Cerebellar cortex (tissue), 1 donor: ENCODE measurements at regions not wholly inside any gene's neighbourhood (a gene's known extent, or its start where the extent isn't known, plus 50 kb on each side); places are given as distances from the start of the nearest gene placed in this dataset.
A peak's percentile ranks its signal among the peaks of the same experiment; 100 is the strongest.
"Not testable (repeated sequence)": the region's sequence is repeated elsewhere in the genome, so short reads cannot be mapped to it uniquely, and the experiment has no call there.

ENCODE experiments used
- DNase-seq: peaks from one replicate; pipeline ENCODE4 v3.0.0-alpha.2; 2015; ENCODE audit warnings: low spot score

DNA sequence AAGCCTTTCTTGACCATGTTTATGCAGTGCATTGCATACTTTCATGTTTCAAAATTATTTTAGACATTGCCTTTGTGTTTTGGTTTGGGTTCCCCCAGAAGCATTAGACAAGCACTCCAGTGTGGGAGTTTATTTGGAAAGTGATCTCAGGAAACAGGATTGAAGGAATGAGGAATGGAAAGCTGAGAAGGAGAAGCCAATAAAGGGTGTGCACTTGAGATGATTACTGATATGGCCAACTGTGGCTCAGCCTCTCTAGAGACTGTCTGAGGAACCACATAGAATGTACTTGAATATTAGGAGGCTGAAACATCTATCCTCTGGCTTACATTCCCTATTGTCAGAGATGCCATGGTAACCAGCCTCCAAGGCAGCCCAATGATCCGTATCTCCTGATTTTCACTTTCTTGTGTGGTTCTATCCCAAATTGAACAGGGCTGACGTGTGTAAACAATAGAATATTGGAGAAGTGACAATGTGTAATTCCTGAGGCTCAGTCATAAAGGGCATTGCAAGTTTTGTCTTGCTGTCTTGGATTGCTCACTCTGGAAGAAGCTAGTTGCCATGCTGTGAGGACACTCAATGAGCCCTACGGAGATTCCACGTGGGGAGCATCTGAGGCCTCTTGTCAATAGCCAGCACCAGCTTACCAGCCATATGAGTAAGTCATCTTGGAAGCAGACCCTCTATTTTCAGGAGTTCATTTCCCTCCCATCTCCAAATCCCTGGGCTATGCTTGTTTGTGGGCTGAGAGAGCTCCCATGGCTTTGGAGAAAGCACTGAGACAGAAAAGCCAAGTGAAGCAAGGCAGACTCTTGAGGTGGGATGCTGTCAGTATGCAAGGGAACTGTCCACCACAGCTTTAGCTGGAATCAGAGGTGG is 84.7 kb downstream of the SCN11A start:
- DNase-seq = no peak

DNA sequence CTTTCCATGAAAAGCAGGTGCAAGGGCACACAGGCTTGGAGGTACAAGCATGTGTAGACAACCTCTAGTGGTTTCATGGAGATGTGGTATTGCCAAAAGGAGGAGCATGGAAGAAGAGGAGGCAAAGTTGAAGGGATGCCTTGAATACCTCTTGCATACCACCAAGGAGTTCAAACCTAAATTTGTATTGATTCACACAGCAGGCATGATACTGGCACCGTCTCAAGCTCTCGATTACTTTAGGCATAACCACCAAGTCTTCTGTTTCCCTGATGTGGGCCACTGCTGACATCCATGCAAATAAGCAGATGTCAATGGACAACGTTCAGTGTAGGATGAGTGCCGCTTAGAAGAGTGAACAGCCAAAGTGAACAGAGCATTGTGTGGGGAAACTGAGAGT is 87.1 kb downstream of the SCN11A start:
- DNase-seq = no peak

DNA sequence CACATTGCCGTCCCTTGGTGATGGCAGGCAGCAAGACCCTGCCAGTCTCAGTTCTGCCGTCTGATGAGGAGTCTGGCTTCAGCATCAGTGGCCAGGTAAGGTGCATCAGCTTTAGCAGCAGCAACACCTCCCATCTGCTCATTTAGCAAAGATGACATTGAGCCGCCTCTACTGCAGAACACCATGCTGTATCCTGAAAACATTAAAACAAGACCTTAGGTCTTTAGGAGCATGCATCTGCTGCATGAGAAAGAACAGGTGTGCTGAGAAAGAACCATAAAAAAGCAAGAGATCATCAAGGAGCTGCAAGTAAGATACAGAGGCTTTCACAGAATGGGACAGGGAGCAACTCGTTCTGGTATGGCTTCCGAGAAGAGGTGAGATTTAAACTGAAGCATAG is 87.5 kb downstream of the SCN11A start:
- DNase-seq = no peak

DNA sequence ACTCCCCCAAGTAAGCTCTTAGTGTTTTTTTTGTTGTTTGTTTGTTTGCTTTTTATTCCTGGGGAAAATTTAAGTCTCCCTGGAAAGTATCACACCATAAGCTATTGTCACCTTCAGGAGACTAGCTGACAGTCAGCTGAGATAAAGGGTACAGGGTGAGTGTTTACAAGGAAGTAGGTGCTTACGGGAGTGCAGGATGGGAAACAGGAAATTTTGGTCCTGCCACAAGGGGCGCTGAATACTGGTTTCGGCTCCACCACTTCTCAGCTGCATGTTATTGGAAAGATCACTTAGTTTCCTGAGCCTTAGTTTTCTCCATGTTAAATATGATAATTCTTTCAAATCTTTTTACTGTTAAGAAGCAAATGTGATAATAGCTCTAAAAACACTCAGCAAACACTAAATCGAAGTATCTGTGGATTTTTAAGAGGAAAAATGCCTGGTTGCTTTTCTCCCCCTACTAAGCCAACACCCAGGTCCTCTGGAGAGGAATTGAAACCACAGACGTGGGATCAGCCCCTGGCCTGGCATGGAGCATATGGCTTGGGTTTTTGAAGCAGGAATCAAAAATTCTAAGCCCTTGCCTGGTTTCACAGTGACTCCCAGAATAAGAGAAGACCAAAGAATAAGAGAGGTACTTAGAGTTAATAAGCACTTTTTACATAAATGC is 90.7 kb downstream of the SCN11A start:
- peak; percentile 22 for DNase-seq

DNA sequence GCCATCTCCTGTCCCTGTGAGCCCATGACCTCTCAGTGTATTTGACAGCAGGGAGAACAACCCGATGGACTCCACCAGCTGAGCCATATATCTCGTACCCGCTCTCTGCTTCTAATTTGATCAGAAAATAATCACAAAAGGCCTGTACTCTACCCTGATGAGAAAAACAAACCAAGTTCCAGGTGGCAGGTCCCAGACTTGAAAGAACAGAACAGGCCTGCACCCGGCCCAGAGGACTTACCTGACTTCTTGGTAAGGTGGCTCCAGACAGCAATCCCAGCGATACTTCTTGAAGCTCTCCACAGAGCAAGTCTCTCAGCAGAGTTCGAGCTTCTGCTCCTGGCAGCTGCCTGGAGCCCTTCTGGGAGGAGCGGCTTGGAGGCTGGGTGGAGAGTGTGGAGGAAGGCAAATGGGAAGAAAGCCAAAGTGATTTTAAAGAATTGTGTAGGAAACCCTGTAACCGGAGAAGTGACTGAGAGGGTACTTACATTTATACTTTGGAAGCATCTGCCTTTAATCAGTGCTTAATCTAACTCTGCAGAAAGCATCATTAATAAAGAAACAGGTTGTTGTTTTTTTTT is 91.6 kb downstream of the SCN11A start:
- DNase-seq = no peak

DNA sequence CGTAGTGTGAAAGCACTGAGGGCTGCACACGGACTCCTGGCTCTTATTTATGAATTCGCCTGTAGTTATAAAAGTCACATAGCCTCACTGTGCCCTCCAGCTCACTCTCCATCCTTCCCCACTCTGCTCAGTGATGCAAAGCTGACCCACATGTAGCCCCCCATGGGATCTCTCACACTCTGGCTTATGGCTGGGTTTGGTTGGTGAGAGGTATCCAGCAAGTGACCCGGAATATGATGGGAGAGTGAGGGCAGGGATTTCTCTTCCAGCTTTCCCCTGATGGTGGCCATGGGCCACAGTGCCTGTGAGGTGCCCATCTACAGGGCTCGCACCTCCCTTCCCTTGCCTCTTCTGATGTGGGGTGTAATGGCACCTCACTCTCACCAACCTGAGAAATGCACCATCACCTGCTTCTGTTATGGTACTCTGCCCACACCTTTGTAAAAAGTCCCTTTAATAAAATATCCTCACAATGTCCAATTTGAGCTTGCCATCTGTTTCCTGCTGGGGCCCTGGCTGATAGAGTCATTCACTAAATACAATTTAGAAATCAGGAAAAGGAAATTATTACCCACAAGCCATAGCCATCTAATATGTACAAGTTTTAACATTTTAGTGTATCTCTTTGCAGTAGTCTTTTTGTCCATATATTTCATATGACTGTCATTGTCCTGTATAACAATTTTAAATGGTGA is 93.6 kb downstream of the SCN11A start:
- DNase-seq = no peak

DNA sequence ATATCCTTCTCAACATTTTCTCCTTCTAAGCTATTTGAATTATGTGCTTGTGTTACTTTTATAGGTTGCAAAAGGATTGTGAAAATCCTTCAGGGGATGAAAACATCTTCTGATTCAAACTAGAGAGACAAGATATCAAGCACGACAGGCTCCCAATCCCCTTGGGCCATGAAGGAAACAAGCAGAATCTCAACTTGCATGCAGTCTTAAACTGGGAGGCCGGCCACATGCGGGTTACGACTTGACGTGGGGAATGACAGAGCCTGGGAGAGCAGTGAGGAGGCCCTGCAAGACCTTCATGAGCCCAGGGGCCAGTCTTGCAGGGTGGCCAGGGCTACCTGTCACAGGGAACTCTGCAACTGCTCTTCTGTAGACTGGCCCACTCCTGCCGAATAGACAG is 94.4 kb downstream of the SCN11A start:
- DNase-seq = no peak

DNA sequence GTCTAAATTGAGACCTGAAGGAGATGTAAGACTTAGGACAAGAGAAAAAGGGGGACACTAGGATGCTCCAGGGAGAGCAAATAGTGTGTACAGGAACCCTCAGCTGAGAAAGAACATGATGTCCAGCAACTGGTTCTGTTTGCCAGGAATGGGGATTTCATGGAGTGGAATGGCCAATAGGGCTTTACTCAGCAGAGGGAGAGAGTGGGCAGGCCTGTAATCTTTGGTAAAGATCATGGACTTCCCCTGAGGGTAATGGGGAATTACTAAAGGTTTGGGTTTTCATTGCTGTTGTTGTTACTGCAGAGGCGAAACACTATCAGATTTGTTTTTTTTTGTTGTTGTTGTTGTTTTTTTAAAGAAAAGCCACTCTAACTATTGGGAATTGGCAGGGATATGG is 99.0 kb downstream of the SCN11A start:
- DNase-seq = no peak

DNA sequence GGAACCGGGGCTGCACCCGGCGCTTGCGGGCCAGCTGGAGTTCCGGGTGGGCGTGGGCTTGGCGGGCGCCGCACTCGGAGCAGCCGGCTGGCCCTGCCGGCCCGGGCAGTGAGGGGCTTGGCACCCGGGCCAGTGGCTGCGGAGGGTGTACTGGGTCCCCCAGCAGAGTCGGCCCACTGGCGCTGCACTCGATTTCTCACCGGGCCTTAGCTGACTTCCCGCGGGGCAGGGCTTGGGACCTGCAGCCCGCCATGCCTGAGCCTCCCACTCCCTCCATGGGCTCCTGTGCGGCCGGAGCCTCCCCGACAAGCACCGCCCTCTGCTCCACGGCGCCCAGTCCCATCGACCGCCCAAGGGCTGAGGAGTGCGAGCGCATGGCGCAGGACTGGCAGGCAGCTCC is 100.6 kb downstream of the SCN11A start:
- DNase-seq = not testable (repeated sequence)

DNA sequence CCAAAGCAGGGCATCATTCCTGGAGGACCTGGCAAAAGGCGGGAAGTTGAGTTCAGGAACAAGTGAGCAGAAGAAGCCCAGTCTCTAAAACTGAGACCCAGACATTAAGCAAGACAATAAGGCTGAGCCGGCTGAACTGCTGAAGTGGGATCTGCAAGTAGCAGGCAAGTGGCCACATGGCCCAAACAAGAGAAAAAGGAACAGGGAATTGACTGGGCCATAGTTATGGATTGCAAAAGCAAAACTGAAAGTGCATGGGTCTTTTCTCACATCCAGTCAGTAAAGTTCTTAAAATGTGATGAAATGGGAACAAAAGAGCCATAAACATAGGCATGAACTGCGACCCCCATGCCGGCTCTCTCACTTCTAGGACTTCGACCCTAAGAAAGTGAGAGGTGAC is 101.2 kb downstream of the SCN11A start:
- DNase-seq = no peak

DNA sequence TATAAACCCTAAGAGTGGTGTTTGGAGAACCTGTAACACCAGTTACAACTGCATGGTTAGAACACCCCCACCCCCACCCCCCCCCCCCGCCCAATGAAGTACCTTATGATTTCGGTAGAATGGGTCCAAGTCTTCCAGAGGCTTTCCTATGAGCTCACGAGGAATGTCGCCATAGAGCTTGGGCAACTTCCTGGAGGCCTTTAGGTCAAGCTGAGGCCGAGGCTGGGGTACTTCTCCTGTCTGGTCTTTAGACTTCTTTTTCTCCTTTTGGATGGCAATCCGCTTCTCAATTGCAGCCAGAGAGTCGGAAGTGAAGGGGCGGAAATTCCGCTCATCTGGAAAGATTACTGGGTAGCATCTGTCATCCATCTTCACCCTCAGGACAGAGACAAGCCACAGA is 101.8 kb downstream of the SCN11A start:
- DNase-seq = no peak

DNA sequence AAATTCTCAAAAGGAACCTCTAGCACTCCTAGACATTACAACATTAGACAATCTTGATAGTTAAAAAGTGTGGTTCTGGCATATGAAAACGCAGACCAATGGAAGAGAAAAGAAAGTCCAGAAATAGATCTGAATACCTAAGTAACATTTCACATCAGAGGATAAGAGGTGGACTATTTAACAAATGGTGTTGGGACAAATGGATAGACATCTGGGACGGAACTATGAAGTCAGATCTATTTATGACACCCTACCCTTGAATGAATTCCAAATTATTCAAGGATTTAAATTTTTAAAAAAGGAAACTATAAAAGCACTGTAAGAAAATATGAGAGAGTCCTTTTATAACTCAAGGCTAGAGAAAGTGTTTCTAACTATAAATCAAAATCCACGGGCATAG is 111.3 kb downstream of the SCN11A start:
- no peak for DNase-seq

DNA sequence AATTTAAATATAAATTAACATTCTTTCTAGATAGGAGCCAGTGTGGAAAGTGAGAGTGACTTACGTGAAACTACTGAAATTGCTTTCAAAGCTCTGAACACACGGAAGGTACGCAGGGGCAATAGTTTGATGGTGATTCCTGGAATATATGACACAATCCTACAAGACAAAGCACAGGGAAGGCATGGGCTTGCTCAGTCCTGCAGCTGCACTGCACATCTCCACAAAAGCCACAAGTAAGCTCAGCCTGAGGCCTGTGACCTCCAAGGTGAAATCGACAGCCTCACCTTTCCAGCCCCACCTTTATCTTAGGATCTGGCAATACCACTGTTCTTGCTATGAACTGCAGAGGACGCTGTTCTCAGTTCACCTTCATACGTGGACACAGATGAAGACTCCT is 109.3 kb upstream of the SCN10A start:
- DNase-seq = no peak

DNA sequence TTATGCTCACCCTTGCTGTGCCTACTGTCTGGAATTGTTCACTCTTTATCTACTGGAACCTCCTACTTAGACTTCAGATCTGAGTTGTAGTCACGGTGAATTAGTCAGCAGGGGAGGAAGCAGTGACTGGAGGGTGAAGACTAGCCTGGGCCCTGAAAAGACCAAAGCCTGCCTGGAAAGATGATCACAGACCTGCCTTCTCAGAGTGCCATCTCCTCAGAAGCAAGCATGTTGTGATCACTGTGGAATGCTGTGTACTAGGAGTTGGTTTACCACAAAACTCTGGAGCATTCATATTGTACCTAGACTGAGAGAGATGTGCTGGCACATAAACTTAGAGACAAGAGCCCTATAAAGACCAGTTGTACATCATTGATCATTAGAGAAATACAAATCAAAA is 100.7 kb upstream of the SCN10A start:
- no peak for DNase-seq

DNA sequence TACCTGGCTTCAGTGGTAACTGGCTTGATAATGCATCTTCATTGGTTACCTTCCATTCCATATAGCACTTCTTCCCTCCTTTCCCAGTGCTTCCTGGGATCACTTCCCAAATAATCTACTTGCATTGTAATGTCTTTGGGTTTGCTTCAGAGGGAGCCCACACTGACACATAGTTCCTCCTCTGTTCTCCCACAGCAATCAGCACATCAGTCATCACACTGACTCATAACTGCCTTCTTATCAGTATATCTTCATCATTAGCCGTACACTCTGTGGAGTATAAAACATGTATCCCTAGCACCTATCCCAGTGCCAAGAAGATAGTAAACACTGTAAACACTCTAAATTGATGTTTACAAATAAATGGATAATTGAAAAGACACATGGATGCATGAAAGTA is 91.4 kb upstream of the SCN10A start:
- no peak for DNase-seq

DNA sequence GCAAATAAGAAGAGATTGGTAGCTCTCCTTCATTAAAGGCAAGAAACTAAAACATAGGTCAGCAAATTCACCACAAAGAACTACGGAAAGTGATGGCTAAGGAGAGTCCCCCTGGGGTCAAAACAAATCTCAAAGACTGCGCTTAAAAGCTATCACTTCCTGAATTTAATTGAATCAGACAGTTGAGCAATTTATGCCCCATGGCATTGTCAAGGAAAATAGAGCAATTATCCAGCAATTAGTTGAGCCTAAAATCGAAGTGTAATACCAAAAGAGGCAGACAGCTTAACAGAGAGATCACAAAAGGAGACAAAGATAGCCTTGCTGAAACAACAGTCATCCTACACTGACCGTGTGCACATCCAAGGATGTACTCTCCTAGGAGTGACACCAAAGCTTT is 74.4 kb upstream of the SCN10A start:
- no peak for DNase-seq

DNA sequence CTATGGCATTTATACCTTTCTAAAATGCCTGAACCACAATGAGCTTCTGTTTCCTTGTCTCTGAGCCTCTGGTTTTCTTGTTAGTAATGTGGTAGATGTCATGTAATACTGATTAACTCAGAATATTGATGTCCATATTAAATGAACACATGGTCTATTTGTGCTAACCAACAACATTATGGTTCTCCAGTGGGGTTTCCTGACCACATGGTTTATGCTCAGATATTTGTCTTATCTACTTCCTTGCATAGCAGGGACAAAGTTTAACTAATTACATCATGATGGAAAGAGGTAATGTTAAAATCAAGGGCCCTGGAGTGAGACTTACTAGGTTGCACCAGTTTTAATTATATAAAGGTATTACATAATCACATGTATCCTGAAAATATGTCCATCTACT is 62.6 kb upstream of the SCN10A start:
- no peak for DNase-seq
